ENCODE measurements at regions not wholly inside any gene's neighbourhood (a gene's known extent, or its start where the extent isn't known, plus 50 kb on each side); places are given as distances from the start of the nearest gene placed in this dataset.
"Not testable (repeated sequence)": the region's sequence is repeated elsewhere in the genome, so short reads cannot be mapped to it uniquely, and the experiment has no call there.

GRCh38 chr6:97919631-97920030, 636.6 kb upstream of the MMS22L start:
- DNase-seq, result no peak

DNA sequence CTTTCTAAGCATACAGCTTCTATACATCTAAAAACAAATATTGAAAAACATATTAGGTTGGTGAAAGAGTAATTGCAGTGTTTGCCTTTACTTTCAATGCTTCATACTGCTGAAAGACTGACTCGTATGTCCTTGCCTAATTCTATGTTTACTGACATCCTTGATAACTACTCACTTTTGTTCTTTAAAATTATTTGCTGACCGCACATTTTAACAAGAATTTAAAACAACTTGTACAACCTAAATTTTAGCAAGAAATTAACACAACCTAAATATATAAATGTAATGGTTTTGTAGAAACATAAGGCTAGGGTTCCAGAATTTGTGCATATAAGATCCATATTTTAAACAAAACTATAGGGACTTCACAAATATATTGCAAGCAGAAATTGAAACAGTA, 640.2 kb upstream of the MMS22L start:
- no peak for DNase-seq

DNA sequence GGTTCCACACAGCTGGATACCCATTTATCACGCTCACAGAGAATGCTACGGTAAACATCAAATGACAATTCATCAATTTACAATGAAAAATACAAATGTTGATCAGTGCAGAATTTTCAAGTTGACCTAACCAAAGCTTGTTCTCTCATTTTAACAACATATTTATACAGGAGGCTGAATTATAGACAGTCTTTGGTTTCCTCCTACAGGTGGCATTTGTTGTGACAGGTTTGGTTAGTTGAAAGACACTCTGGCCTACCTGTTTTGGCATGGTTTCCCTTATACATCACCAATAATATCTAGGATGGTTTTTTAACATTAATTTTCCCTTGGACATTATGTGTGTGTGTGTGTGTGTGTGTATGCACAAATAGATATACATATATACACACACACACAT, 642.5 kb upstream of the MMS22L start:
- no peak for DNase-seq

- DNase-seq, result no peak
Observed at GRCh38 chr6:97939440-97940168, 656.6 kb upstream of the MMS22L start.

DNA sequence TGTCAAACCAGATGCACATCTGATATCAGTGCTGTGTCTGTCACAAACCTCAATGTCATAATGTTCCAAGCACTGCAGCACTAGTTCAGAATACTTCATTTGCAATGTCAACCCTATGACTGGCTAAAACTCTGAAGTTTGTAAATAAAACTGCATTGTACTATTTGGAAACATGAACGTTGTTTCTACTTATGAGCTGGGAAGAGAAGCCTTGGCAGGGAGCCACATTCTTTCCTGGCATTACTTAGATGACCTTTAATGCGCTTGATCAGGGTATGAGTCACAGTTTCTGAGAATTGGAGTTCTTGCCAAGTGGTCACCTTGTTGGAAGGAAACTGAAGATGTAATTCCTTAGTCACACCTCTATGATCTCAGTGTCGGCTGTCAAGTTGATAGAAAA, 664.8 kb upstream of the MMS22L start:
- no peak for DNase-seq

DNA sequence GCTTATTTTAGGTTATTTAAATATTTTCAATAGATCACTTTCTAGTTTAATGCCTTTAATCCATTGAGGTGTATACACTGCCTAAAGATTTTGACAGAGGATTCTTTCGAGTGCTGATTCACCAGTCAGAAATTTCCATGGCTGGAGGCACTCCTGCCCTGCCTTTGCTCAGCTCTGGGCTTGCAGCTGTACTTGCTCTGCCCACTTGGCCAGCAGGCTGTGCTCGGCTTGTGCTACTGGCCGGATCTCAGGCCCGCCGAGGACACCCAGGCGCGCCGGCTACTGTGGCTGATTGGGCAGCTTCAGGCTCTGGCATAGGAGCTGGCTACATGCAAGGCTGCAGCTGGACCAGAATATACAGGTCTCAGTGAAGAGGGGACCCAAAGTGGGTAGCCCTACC, 675.1 kb upstream of the MMS22L start:
- DNase-seq, result no peak

GRCh38 chr6:97963193-97963592, 680.2 kb upstream of the MMS22L start:
- no peak for DNase-seq

GRCh38 chr6:97969065-97969464, 686.0 kb upstream of the MMS22L start:
- DNase-seq, result no peak

DNA sequence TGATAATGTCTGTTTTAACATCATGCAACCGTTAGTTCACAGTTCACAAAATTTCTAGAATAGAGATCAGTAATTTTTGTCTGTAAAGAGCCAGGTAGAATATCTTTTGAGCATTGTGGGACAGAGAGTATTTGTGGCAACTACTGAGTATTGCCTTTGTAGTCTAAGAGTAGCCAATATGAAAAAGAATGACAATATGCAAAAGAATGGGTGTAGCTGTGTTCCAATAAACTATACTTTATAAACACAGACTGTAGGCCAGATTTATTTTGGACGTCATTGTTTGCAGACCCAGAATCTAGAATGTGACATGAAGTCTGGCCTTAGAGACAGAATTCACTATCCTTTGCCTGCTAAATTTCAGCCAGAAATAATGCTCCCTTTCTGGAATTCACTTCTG, 694.1 kb upstream of the MMS22L start:
- DNase-seq, result no peak

DNA sequence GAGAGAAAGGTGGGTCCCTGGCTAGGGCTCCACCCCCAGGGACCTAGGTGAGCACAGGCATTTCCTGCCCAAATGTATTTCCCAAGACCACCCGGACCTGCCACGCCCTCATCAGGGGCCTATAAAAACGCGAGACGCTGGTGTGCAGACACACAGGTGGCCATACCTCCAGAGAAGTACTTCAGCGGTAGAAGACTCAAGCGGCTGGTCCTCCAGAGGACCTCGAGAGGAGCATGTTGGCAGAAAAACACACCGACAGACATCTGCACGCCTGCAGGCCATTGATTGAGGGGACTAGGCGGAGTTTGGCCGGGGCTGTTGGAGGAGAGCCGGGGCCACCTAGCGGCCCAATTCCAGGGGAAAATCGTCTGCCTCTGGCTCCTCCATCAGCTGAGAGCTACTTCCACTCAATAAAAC, 695.8 kb upstream of the MMS22L start:
- no peak for DNase-seq

- DNase-seq, result not testable (repeated sequence)
Observed at GRCh38 chr6:97979285-97979684, 696.3 kb upstream of the MMS22L start.

DNA sequence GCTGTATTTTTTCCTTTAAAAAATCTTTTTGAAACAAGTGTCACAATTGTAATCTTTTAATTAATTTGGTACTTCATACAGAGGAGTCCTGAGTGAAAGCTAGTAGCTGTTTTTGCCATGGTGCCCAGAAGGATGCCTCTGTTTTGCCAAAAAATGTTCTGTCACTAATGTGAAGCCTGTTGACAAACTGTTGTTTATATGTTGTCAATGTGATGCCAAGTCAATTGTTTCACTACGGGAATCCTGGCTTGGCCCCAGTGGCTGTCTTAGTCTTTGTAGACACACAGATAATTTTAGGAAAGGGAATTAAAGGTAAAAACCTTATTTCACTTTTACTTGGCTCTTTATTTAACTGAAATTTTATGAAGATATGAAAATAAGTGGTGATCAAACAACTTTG, 706.4 kb upstream of the MMS22L start:
- no peak for DNase-seq

DNA sequence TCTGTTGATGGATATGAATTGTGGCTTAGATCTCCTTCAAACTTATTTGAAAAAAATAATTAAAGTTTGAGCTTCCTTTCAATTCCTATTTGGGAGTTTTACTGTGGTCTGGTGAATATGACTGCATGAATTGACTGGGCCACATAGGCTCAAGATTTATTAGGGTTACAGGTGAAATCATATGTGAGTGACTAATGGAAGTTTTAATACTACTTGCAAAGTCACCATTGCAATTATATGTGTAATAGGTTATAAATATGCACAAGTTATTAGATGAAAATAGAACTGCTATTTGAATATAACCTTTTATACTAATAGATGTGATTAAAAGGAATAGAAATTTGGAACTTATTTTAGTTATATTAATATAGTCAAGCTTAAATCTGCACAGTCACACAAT, 712.1 kb upstream of the MMS22L start:
- DNase-seq, result no peak

DNA sequence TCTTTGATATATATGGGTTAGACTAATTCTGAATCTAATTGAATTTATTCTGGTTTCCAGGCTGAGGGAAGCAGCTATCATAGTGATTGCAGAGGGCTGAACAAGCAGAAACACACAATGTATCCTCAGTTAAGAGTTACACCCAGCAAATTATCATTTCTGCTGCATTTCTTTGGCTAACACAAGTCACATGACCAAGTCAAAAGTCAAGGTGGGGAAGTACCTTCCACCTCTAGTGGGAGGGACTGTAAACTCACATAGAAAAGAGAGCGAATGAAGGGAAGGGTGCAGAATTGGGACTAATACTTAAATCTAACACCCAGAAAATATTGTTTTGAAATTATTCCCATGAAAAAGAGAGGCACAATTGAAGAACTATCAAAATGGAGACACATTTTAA, 719.7 kb upstream of the MMS22L start:
- DNase-seq, result no peak

GRCh38 chr6:98014442-98015201, 731.6 kb upstream of the MMS22L start:
- no peak for DNase-seq

DNA sequence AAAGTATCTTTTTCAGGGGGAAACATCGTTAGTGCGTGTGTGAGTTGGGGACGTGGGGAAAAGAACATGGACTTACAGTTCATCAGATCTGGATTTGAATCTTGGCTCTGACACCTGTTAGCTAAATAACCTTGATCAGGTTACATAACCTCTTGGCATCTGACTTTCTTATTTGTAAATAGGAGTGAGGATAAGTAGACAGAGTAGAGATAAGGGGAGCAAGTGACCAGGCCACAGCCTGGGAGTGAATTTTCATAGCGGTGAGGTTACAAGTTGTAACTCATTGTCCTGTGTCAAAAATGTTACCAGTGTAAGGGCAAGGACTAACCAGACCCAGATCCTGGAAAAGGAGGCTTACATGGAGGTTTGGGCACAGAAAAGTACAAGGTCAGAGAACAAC, 733.5 kb upstream of the MMS22L start:
- no peak for DNase-seq

DNA sequence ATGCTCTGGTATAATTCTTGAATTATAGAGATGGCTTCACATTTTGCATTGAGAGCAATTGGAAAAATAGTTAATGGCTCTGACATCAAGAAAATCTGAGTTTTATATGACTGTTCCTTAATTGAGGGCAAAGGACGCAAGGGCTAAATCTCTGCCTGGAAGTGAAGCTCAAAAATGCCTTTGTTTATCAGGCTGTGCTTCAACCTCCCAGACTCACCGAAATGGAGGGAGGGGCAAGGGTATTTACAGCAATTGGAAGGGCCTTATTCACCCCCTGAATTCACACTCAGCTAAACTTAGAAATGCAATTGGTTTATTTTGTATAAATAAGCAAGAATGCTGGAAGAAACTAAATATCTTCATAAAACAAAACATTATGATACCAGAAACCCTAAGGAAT, 737.2 kb upstream of the MMS22L start:
- no peak for DNase-seq

DNA sequence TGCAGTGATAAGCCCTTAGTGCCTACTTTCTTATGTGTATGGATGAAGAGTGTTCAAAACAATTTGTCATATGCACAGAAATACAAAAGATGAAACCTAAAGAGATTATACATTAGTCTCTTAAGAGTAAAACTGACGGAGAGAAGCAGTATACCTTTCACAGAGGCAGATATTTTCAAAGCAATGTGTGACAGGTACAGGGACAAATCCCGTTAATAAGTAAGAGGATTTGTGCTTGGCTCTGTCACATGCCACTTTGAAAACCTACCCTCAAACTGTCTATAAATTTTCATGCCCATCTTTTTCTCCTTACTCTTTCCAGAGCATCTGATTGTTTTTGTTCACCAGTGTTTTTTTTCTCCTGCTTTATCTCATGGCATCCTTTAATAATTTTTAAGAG, 741.3 kb upstream of the MMS22L start:
- DNase-seq, result no peak

DNA sequence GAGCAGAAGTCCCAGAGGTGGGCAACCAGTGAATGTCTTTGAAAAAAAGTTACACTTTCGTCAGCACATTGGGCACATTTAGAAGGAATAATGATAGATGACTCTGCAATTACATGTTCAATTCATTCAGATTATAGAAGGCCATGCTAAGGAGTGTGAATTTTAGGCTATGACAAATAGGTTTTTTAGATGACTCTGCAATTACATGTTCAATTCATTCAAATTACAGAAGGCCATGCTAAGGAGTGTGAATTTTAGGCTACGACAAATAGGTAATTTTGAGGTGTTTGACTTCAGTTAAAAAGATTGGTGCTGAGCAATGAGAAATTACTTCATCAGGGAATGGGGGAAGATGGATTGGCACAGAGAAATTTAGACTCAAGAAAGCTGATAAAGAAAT, 744.9 kb upstream of the MMS22L start:
- no peak for DNase-seq

DNA sequence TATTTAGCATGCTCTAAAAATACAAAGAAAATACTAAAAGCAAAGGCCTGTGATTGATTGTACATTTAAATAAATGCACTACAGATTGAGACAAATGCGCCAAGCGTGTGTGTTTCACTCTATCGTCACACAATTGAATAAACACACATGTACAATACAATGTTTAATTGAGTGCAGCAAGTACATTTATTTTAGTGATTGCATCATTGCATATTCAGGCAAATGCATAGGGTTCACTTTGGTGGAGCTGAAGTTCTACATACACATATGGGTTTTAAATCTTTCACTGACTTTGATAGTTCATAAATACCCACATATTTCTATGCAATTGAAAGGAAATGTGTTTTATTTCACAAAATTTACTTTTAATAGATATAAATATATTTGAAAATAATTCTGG, 750.6 kb upstream of the MMS22L start:
- no peak for DNase-seq

GRCh38 chr6:98036344-98036923, 753.4 kb upstream of the MMS22L start:
- no peak for DNase-seq

DNA sequence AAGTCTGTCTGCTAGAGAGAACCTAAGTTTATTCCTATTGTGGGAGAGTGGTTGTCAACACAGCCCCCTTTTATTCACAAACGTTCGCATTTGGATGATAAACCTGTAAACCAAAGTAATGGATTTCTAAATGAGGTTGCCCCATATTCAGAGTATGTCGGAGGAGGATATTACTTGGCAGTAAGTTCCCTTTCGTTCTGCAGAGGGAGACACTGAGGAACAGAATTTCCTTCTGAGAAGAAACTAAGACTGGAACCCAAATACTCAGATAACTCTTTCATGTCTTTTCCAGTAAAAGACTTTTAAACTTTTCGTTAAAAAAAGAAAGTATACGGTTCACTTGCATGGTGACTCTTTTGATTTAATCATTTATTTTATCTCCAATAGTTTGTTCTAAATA, 754.6 kb upstream of the MMS22L start:
- DNase-seq, result no peak

- DNase-seq, result no peak
Observed at GRCh38 chr6:98039443-98039842, 756.4 kb upstream of the MMS22L start.

- no peak for DNase-seq
Observed at GRCh38 chr6:98039904-98040607, 757.0 kb upstream of the MMS22L start.
